ENCODE measurements at regions not wholly inside any gene's neighbourhood (a gene's known extent, or its start where the extent isn't known, plus 50 kb on each side); places are given as distances from the start of the nearest gene placed in this dataset.

DNA sequence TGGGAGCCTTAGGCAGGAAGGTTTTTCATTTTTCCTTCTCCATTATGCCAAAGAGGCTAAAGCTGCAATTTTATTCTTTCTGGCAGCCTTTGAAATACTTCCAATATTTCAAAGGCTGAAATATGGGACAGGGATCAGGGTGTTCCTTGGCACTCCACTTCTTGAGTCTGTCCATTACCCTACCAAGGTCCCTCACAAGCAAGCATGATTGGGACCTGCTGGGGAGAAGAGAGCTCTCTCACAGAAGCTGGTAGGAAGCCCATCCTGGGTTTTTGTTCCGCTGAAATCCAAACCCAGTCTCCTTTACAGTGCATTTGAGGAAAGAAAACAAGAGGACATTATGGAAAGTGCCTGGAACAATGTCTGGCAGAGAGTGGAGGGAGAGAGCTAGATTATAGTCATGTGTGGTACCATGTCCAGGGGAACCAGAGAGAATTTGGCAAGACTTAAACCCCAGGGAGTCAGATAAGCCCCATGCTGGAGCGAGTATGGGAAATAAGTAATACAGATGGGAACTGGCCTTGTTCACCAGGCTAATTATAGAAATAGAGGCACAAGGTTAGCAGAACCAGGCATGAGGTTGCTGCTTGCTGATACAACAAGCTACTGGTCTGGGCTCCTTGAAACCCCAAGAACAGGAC lies 104.7 kb downstream of the LSM5 start:
- Mint-ChIP-seq H3K9me3 (peaks cover 0 to 1% of the 10 kb centered on the region in 2 donors), H3K27me3 (ENCODE audit: low read depth) (peaks cover 22% of the 10 kb centered on the region)

DNA sequence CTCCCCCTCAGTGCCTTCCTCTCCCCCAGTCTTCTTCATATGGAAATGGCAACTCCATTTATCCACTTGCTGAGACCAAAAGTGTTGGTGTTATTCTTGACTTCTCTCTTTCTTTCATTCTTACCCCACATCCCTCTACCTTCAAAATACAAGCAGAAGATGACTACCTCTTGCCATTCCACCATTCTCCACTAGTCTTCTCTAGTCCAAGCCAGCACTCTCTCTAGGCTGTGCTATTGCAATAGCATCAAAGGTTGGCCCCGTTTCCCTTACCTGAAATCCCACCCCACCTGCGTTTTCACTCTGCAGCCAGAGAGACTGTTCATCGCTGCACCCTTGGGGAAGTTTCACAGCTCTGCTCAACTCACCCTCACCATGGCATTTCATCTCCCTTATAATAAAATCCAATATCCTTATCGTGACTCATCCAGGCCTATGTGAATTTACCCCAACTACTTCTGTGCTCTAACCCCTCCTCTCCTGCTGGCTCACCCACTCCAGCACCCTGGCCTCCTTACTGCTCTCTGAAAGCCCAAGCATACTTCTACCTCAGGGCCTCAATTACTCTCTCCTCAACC lies 109.1 kb downstream of the LSM5 start:
- H3K27ac Mint-ChIP-seq, result no peak overlapping the region
- ATAC-seq (replicated peaks in 1 of 2), result no peak
- H3K9me3 Mint-ChIP-seq, result peaks cover 0 to 1% of the 10 kb centered on the region in 2 donors
- H3K4me1 Mint-ChIP-seq (ENCODE audit: low read depth), result no peaks in the 10 kb centered on the region
- no peak overlapping the region for H3K4me3 Mint-ChIP-seq
- peaks cover 22% of the 10 kb centered on the region for H3K27me3 Mint-ChIP-seq (ENCODE audit: low read depth)
- DNase-seq, result no peak
- H3K36me3 Mint-ChIP-seq (ENCODE audit: insufficient read depth in 2 of 2), result no peaks in the 10 kb centered on the region

More for the DNA sequence above, 104.7 kb downstream of the LSM5 start:
- Mint-ChIP-seq H3K4me1 (ENCODE audit: low read depth) (no peaks in the 10 kb centered on the region), H3K36me3 (ENCODE audit: insufficient read depth in 2 of 2) (no peaks in the 10 kb centered on the region), H3K27ac (no peak overlapping the region), H3K4me3 (no peak overlapping the region)
- ATAC-seq (replicated peaks in 1 of 2), result no peak
- no peak for DNase-seq

DNA sequence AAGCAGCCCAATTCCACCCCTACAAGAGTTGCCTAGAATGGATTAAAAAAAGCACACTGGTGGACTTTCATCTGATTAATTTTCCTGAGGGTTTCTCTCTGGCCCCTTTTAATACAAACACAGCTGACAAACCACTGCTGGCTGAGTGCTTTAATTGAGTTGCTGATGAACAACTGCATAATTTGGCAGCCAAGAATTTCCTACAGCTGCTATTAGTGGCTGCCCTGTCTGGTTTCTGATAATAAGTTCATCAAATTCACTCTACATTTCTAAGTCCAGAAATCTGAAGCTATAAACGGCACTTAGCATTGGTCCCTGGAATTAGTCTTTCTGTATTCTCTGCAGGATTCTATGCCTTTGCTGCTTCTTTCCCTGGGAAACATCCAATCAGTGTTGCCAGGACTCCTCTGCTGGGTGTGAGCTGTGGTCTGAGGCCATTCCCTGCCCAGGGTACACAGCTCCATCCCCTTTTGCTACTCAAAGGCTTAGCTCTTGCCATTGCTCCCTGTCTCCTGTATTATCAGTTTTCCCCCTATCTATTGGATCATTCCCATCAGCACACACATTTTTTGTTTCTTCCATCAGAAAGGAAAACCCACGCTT lies 110.6 kb downstream of the LSM5 start:
- Mint-ChIP-seq H3K4me1 (ENCODE audit: low read depth) (no peaks in the 10 kb centered on the region), H3K36me3 (ENCODE audit: insufficient read depth in 2 of 2) (no peaks in the 10 kb centered on the region), H3K4me3 (no peak overlapping the region), H3K27me3 (ENCODE audit: low read depth) (peaks cover 12% of the 10 kb centered on the region), H3K27ac (no peak overlapping the region), H3K9me3 (peaks cover 0 to 1% of the 10 kb centered on the region in 2 donors)
- ATAC-seq (replicated peaks in 1 of 2) (no peak), DNase-seq (no peak)

DNA sequence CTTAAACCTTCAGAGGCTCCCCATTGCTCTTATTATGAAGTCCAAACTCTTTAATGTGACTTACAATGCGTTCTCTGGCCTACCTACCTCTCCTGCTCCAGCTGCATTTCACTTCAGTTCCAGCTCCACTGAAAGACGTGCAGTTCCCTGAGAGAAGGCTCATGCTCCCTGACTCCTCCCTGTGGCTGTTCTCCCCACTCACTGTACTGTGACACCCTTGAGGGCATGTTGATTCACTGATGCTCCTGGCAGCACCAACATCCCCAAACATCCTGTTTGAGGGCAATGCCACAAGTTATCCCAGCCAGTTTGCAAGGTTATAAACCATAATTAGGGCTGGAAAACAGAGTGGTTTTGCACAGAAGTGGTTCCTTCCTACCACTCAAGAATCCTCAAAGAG lies 111.2 kb downstream of the LSM5 start:
- ATAC-seq (replicated peaks in 1 of 2), result no peak
- H3K36me3 Mint-ChIP-seq (ENCODE audit: insufficient read depth in 2 of 2), result no peaks in the 10 kb centered on the region
- peaks cover 0 to 1% of the 10 kb centered on the region in 2 donors for H3K9me3 Mint-ChIP-seq
- no peaks in the 10 kb centered on the region for H3K4me1 Mint-ChIP-seq (ENCODE audit: low read depth)
- H3K27ac Mint-ChIP-seq, result no peak overlapping the region
- no peak for DNase-seq
- no peak overlapping the region for H3K4me3 Mint-ChIP-seq
- H3K27me3 Mint-ChIP-seq (ENCODE audit: low read depth), result peaks cover 12% of the 10 kb centered on the region

DNA sequence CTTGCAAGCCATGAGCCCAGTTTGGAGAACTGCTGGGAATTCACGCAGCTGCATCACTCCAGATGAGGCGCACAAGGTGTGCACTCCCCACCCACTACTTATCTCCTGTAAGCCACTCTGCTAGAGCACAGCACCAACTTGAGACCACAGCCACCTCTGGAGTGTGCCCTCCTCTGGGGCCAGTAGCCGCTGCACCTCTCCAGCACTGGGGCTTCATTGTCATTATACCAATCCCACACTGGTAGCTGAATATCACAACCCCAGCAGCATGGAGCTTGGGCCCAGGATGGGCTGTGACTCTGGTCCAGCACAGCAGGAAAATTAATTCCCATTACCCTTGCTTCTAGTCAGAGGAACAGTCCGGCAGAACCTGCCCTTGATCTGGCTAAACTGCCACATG lies 125.6 kb downstream of the LSM5 start:
- no peak for ATAC-seq (replicated peaks in 1 of 2)
- Mint-ChIP-seq H3K36me3 (ENCODE audit: insufficient read depth in 2 of 2) (peaks cover 2 to 5% of the 10 kb centered on the region in 2 donors), H3K9me3 (peaks cover 9 to 10% of the 10 kb centered on the region in 2 donors), H3K27ac (no peak overlapping the region), H3K4me3 (no peak overlapping the region), H3K4me1 (ENCODE audit: low read depth) (no peaks in the 10 kb centered on the region), H3K27me3 (ENCODE audit: low read depth) (peaks cover 5% of the 10 kb centered on the region)
- DNase-seq, result no peak

DNA sequence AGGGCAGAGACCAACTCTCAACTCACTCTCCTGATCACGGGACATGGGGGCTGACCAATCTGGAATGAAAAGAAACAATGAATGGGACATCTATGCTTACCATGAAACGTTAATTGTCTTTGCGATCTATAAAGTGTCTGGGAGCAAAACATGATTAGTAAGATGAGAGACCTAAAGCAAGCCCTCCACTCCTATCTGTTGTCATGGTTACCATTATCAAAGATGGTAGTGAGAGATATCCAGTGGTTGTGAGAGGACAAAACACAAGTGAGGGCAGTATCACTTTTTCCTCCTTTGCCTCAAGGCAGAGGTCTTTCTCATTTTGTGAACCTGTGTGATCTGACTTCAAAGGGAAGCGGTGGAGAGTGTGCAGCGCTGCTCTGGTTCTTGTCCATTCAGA lies 130.1 kb downstream of the LSM5 start:
- H3K27me3 Mint-ChIP-seq (ENCODE audit: low read depth), result peaks cover 5% of the 10 kb centered on the region
- H3K4me3 Mint-ChIP-seq, result no peak overlapping the region

DNA sequence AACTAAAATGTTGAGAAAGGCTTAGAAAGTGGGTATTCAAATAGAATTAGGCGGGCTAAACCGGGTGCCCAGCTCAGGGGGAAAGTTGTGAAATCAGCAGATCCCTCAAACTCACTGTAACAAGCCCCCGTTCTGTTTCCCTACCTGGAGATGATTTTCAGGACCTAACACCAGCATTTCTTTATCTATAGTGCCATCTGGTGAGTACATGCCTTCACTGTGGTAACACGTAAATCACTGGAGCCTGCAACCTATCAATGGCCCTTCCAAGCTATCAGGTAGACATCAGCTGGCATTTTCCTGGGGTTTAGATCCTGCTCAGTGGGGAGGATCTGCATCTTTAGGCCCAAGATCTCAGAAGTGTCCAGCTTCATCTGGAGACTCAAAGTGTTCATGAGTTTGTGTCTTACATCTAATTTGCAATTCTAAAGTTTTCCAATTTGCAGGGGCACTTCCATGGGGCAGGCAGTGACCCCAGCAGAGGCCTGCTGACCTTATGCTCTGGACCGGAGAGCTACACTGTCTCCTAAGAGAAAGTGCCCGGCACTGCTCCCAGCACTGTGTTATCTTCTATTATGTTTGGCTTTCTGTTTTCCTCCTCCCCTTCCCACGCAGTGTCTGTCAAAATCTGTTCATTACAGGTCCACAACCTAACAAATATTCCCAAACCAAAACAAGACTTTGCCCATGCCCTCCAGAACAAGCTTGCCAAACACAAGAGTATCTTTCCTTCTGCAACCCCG lies 132.5 kb downstream of the LSM5 start:
- no peak overlapping the region for H3K27ac Mint-ChIP-seq
- H3K4me1 Mint-ChIP-seq (ENCODE audit: low read depth), result no peaks in the 10 kb centered on the region
- no peak overlapping the region for H3K4me3 Mint-ChIP-seq
- DNase-seq, result no peak
- H3K27me3 Mint-ChIP-seq (ENCODE audit: low read depth), result peaks cover 4% of the 10 kb centered on the region
- no peaks in the 10 kb centered on the region for H3K9me3 Mint-ChIP-seq
- H3K36me3 Mint-ChIP-seq (ENCODE audit: insufficient read depth in 2 of 2), result no peaks in the 10 kb centered on the region
- ATAC-seq (replicated peaks in 1 of 2), result no peak

More for the DNA sequence above, 130.1 kb downstream of the LSM5 start:
- H3K27ac Mint-ChIP-seq, result no peak overlapping the region
- no peaks in the 10 kb centered on the region for H3K4me1 Mint-ChIP-seq (ENCODE audit: low read depth)
- ATAC-seq (replicated peaks in 1 of 2), result no peak
- no peak for DNase-seq
- no peaks in the 10 kb centered on the region for H3K9me3 Mint-ChIP-seq
- no peaks in the 10 kb centered on the region for H3K36me3 Mint-ChIP-seq (ENCODE audit: insufficient read depth in 2 of 2)

DNA sequence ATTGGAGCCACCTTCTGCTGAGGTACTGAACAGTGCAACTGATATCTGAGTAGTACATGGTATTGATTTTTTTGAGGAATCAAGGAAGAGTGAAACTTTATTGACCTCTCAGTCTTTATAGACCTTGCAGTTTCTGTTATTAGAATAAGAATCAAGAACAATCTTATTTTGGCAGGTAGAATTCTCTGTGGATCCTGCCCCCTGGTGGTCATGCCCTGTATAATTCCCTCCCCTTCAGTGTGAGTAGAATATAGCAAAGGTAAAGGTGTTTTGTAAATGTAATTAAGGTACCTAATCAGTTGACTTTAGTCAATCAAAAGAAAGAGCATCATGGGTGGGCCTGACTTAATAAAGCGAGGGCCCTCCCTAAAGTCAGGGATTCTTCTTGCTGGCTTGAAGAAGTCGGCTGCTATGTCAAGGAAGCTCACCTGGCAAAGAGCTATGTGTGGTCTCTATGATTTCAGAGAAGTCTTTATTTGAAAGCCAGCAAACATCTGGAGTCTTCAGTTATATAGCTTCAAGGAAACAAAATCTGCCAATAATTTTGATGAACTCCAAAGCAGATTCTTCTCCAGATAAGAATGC lies 142.8 kb downstream of the LSM5 start:
- no peaks in the 10 kb centered on the region for H3K36me3 Mint-ChIP-seq (ENCODE audit: insufficient read depth in 2 of 2)
- no peak for ATAC-seq (replicated peaks in 1 of 2)
- no peaks in the 10 kb centered on the region for H3K27me3 Mint-ChIP-seq (ENCODE audit: low read depth)
- H3K4me1 Mint-ChIP-seq (ENCODE audit: low read depth), result no peaks in the 10 kb centered on the region
- DNase-seq, result peak; percentile 31 to 35
- no peaks in the 10 kb centered on the region for H3K9me3 Mint-ChIP-seq
- H3K4me3 Mint-ChIP-seq, result no peak overlapping the region
- H3K27ac Mint-ChIP-seq, result no peak overlapping the region

DNA sequence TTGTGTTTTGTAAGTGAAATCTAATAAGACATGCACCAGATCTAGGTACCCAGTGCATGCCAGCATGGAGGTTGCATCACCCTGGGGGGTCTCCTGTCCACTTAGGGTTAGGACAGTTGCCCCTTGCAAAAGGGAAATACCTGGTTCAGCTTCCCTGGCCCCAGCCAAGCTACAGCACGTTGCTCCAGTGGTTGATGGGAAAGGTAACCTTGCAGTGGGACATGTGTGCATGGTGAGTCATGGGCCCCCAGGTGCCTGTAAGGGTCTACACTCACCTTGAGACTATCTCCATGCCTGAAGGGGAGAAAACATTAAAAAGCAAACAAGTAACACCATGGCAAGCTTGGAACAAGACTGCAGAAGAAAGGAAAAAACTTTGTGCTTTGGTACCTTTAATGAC lies 143.9 kb downstream of the LSM5 start:
- Mint-ChIP-seq H3K4me3 (no peak overlapping the region), H3K4me1 (ENCODE audit: low read depth) (no peaks in the 10 kb centered on the region), H3K27ac (no peak overlapping the region), H3K27me3 (ENCODE audit: low read depth) (no peaks in the 10 kb centered on the region), H3K36me3 (ENCODE audit: insufficient read depth in 2 of 2) (no peaks in the 10 kb centered on the region), H3K9me3 (no peaks in the 10 kb centered on the region)
- no peak for DNase-seq
- ATAC-seq (replicated peaks in 1 of 2), result no peak

DNA sequence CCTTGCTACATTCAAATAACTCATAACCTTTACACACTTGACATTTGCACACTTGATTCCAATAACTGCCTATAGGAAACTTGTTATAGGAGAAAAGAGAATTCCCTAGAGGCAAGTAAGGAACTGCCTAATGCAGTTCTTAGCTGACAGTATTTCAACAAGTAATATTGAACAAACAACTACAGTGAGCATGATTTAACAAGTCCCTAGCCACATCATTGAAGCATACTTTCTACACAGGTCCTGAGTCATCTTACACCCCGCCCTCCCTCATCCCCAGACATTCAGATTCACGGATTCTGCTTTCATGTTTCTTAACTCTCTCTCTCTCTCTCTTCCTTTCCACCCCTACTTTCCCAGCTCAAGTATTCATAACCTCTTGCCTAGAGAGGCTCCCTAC lies 153.5 kb downstream of the LSM5 start:
- DNase-seq, result no peak
- no peak overlapping the region for H3K4me3 Mint-ChIP-seq
- no peak overlapping the region for H3K27ac Mint-ChIP-seq
- H3K36me3 Mint-ChIP-seq (ENCODE audit: insufficient read depth in 2 of 2), result peaks cover 0 to 2% of the 10 kb centered on the region in 2 donors
- H3K27me3 Mint-ChIP-seq (ENCODE audit: low read depth), result peaks cover 8% of the 10 kb centered on the region
- ATAC-seq (replicated peaks in 1 of 2), result no peak
- peaks cover 2 to 4% of the 10 kb centered on the region in 2 donors for H3K9me3 Mint-ChIP-seq
- H3K4me1 Mint-ChIP-seq (ENCODE audit: low read depth), result no peaks in the 10 kb centered on the region

DNA sequence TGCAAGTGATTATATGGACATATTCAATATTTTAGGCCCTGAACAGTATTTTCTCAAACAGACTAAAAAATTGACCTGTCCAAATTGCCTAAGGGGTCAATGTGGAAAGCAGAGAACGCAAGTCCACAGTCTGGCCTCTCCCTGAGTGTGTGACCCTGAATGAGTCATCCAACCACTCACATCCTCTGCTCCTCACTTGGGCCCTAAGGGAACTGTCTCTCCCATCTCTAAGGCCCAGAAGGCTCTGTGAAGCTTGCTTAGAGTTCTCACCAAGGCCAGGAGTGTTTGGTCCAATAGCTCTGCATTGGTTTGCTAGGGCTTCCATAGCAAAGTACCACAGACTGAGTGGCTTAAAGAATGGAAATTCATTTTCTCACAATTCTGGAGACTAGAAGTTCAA lies 155.1 kb downstream of the LSM5 start:
- H3K27me3 Mint-ChIP-seq (ENCODE audit: low read depth), result peaks cover 8% of the 10 kb centered on the region
- H3K4me1 Mint-ChIP-seq (ENCODE audit: low read depth), result no peaks in the 10 kb centered on the region
- ATAC-seq (replicated peaks in 1 of 2) (no peak), DNase-seq (no peak)
- H3K9me3 Mint-ChIP-seq, result peaks cover 6 to 8% of the 10 kb centered on the region in 2 donors
- H3K36me3 Mint-ChIP-seq (ENCODE audit: insufficient read depth in 2 of 2), result peaks cover 0 to 4% of the 10 kb centered on the region in 2 donors
- H3K4me3 Mint-ChIP-seq, result no peak overlapping the region
- no peak overlapping the region for H3K27ac Mint-ChIP-seq

DNA sequence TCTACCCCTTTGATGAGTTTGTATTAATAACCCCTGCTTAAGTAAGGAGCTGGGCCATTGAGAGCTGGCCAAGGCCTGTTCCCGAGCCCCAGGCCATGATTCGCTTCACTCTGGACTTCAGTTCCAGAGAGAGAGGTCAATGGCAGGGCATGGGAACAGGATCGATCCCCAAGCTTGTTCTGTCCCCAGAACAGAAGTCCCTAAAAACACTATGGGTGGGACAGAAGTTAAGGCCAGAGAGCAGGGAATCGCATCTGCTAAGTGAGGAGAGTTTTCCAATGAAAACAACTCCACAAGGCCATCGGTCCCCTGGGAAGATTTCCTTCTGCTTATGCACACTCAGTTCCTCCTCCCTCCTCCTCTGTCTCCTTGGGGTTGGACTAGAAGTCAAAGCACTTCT lies 159.6 kb downstream of the LSM5 start:
- Mint-ChIP-seq H3K9me3 (peaks cover 5 to 8% of the 10 kb centered on the region in 2 donors), H3K27me3 (ENCODE audit: low read depth) (no peaks in the 10 kb centered on the region), H3K4me3 (no peak overlapping the region), H3K27ac (no peak overlapping the region), H3K4me1 (ENCODE audit: low read depth) (no peaks in the 10 kb centered on the region), H3K36me3 (ENCODE audit: insufficient read depth in 2 of 2) (peaks cover 0 to 4% of the 10 kb centered on the region in 2 donors)
- no peak for DNase-seq
- no peak for ATAC-seq (replicated peaks in 1 of 2)

DNA sequence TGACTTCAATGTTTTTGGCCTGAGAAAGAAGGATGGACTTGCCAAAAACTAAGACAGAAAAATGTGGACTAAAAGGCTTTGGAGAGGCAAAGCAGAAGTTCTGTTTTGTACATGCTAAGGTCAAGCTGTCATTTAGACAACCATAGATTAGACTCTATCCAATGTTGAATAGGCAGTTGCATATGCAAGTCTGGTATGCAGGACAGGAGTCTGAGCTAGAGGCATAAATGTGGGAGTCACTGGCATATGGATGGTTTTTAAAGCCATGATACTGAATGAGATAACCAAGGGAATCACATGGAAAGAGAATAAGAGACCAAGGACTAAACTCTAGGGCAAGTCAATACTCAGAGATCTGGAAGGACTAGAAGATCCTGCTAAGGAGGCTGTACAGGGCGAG lies 164.1 kb downstream of the LSM5 start:
- no peak overlapping the region for H3K4me3 Mint-ChIP-seq
- ATAC-seq (replicated peaks in 1 of 2), result no peak
- peaks cover 2% of the 10 kb centered on the region for H3K27me3 Mint-ChIP-seq (ENCODE audit: low read depth)
- no peaks in the 10 kb centered on the region for H3K4me1 Mint-ChIP-seq (ENCODE audit: low read depth)
- DNase-seq, result no peak
- H3K36me3 Mint-ChIP-seq (ENCODE audit: insufficient read depth in 2 of 2), result no peaks in the 10 kb centered on the region
- no peak overlapping the region for H3K27ac Mint-ChIP-seq
- no peaks in the 10 kb centered on the region for H3K9me3 Mint-ChIP-seq
